Embryonic facial prominence (tissue), 1 donor: ENCODE measurements at regions not wholly inside any gene's neighbourhood (a gene's known extent, or its start where the extent isn't known, plus 50 kb on each side); places are given as distances from the start of the nearest gene placed in this dataset.
"Not testable (repeated sequence)": the region's sequence is repeated elsewhere in the genome, so short reads cannot be mapped to it uniquely, and the experiment has no call there.

Experiments
- DNase-seq: peaks from one replicate; pipeline ENCODE4 v3.0.0-alpha.2; 2016; ENCODE audit errors: extremely low spot score

DNA sequence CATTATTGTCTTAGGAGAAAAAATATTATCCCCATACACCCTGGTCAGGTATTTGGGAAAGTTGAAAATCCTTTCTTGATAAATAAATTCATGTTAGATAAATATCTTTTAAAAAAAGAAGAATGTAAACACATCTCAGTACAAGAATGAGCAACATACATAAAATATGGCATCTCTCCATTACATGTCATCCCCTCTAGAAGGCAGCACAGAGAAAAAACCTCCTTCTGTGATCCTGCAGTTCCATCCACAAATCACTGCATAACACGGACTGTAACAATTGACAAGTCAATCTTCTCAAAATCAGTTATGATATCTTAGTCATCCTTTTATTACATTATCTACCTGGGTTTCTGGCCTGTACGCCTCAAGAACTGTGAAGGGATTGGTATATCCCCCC, 683.9 kb upstream of the KLHL1 start:
- DNase-seq, result no peak

DNA sequence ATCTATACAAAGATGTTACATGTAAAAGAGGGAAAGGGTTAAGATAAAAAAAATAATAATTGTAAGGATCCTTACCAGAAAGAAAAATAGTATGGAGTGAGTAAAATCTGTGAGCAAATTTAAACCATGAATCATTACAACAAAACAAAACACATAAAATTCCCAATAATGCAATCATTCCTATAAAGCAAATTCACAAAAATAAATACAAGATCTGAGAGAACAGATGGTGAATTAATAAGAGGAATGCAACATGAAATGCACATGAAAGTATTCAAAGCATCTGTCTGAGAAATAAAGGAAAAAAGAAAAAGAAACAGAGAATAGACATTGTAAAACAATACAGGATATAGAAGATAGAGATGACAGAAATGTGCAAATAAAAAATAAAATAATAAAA, 681.5 kb upstream of the KLHL1 start:
- DNase-seq, result no peak

DNA sequence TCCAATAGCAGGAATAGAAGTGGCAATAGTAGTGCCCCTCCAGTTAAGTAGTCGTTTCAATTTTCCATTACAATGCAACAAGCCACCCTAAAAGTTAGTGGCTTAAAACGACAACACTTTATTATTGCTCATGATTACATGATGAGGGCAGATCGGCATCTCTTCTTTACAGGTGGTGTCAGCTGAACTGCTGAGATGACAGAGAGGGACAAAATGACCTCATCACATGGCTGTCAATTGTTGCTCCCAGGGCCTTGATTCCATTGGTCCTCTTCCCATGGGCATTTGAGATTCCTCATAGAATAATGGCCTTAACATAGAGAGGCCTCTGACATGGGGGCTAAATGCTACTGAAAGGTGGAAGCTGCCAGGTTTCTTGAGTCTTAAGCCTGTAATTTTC, 679.8 kb upstream of the KLHL1 start:
- no peak for DNase-seq

DNA sequence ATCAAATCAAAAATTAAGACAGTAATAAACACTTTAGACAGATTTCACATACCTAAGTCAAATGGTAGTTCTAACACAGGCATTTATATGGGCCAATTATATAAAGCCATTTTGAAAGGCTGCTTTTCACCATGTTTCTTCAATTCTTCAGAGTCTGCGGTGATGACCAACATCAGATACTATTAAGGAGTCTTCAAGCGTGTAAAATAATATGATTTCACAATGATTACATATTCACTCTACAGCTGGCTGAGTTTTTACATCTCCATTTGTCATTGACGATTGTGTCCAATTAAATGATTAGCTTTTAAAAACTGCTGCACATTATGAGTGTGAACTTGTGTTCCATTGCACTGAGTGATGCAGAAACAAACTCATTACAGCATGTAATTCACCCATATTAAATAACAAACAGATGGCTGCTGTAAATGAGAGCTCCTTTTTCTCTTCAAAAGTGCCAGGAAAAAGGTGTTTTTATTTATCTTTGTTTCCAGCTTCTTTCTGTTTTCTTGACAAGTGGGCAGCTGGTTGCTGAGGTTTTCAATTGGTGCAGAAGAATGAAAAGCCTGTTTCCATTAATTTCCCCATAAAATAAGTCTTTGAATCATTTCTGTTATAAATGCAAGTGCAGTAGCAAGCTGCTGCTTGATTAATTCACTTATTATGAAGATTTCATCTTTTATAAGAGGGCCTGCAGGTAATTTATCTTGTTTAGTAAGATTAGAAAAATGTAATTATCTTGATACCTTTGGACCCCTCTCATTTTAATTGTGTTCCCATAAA, 676.1 kb upstream of the KLHL1 start:
- no peak for DNase-seq

DNA sequence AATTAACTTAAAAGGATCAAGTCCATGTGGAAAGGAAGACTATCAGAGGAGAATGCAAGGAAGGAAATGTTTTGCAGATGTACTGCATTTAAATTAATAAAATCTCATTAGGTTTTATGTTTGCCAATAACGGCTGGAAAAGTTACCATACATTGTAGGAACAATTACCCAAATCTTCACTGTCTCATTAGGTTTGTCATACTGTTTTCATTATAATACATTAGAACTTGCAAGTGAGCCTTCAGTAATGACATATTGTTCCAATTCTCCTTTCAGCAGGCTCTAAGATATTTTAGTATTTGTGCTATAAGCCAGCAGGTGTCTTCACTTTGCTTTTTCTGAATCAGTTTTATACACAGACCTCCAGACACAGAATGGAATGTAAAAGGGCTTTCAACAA, 661.6 kb upstream of the KLHL1 start:
- DNase-seq, result peak; percentile 54

GRCh38 chr13:70758932-70759331, 650.7 kb upstream of the KLHL1 start:
- no peak for DNase-seq

DNA sequence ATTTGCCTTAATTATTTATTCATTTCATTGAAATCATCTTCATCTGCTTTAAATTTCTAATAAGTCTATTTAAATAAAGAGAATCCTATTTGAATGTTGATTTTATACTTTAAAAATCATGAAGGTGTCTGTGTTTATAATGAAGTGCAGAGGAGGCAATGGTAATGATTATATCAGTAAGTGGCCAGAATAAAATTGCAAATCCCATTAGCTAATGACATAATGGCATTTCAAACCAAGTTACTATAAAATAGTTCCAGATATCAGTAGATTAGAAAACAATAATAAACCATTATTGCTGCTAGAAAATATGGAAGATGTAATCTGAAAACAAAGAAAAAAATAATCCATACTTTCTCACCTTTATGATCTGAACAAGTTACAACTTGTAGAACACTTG, 647.8 kb upstream of the KLHL1 start:
- DNase-seq, result no peak

DNA sequence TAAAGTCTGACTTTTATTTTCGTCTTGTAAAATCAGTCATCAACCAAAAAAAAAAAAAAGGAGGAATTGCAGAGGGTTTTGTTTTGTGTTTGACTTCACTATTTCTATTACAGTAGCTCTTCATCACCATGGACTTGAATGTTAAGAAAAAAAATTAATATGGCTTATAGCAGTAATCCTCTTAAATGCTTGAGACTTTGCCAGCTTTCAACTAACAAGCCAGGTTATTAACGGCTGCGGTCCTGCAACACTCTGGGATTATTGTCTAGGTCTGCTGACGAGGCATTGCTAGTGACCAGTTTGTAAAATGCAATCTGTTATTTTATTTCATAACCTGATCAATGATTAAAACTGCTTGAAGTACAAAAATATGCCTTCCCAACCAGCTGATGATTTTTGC, 647.2 kb upstream of the KLHL1 start:
- no peak for DNase-seq

- no peak for DNase-seq
These were observed 639.0 kb upstream of the KLHL1 start for GRCh38 chr13:70747262-70747661.

DNA sequence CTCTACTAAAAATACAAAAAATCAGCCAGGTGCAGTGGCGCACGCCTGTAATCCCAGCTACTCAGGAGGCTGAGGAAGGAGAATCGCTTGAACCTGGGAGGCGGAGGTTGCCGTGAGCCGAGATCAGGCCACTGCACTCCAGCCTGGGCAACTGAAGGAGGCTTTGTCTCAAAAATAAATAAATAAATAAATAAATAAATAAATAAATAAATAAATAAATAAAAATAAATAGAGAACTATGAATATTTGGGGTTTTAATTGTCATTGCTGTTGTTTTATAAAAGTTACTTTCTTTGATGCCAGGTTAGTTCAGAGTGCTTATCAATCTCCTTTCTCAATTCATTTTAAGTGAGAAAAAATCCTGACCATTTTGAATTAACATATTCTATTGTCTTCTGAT, 638.2 kb upstream of the KLHL1 start:
- DNase-seq, result not testable (repeated sequence)

DNA sequence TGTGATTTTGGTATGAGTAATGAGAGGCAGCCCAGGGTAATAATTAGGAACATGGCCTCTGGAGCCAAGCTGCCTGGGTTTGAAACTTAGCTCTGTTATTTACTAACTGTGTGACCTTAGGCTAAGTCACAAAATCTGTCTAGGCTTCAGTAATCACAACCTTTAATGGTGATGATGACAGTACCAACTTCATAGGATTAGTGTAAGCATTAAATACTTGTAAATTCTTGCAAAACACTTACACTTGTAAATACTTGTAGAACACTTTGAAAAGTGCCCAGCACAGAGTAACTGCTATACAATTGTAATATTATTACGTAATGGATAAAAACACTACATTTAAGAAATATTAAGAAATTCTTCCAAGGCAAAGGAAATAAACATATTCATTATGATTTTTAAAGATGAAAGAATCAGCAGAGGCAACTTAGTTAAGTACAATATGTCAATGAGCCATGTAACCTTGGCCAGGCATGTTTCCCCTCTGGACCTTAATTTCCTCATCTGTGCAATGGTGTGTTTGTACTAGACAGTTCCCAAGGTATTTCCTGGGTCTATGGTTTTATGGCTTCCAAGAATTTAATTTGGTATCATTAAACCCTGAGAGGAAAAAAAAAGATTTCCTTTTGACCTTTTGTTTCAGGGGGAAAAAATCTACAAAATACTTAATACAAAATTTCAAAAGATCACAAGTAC, 628.5 kb upstream of the KLHL1 start:
- DNase-seq, result no peak

- no peak for DNase-seq
These were observed 624.4 kb upstream of the KLHL1 start for GRCh38 chr13:70732611-70733010.

DNA sequence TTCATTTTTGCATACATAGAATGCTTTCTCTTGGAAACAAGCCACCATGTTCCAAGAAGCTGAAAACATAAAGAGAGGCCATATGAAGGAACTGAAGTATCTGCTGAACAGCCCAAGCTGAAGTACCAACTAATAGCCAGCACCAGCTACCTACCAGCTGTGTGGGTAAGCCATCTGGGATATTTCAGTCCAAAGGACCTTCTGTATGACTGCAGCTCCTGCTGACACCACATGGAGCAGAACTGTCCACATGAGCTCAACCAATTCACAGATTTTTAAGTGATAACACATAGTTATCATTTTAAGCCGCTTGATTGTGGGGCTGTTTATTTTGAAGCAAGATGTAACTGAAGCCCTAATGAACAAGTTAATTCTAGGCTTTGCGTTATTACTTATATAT, 621.1 kb upstream of the KLHL1 start:
- no peak for DNase-seq

- DNase-seq, result no peak
These were observed 615.5 kb upstream of the KLHL1 start for GRCh38 chr13:70723732-70724131.

GRCh38 chr13:70720386-70720785, 612.1 kb upstream of the KLHL1 start:
- no peak for DNase-seq

- no peak for DNase-seq
These were observed 606.7 kb upstream of the KLHL1 start for GRCh38 chr13:70714993-70715392.

GRCh38 chr13:70708775-70709174, 600.5 kb upstream of the KLHL1 start:
- DNase-seq, result no peak

DNA sequence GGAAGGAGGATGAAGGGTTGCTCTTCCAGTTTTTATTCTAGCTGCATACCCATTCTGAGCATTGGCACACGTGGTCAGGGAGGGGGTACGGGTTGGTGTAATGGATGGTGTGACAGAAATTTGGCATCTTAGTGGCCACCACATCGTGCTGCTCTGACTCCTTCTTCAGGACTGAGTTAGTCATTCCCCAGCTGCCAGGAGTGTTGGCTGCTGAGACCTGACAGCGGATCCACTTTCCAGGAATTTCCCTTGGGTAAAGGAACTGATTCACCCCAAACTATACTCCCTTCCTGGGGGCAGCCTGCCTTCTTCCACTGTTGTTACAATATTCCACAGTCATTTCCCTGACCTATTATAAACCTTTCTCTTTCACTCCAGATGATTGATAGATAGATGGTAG, 595.5 kb upstream of the KLHL1 start:
- DNase-seq, result no peak

- no peak for DNase-seq
These were observed 586.9 kb upstream of the KLHL1 start for GRCh38 chr13:70694996-70695715.

- DNase-seq, result no peak
These were observed 560.7 kb upstream of the KLHL1 start for GRCh38 chr13:70668983-70669382.

DNA sequence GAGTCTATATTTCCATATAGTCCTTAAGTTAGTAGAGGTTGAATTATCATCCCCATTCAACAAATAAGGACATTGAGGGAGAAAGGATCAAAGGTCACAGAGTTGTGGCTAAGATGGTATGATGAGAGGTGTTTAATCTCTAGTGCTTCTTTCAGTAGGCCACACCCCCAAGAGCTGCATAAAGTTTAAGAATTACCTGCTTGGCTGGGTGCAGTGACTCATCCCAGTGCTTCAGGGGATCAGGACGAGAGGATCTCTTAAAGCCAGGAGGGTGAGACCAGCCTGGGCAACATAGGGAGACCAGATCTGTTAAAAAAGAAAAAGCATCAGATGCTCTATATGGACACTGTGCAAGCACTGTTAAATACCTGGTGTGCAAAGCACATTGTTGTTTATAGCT, 560.0 kb upstream of the KLHL1 start:
- DNase-seq, result no peak

GRCh38 chr13:70666883-70667556, 558.8 kb upstream of the KLHL1 start:
- no peak for DNase-seq
